ENCODE measurements at regions not wholly inside any gene's neighbourhood (a gene's known extent, or its start where the extent isn't known, plus 50 kb on each side); places are given as distances from the start of the nearest gene placed in this dataset.
"Not testable (repeated sequence)": the region's sequence is repeated elsewhere in the genome, so short reads cannot be mapped to it uniquely, and the experiment has no call there.

DNA sequence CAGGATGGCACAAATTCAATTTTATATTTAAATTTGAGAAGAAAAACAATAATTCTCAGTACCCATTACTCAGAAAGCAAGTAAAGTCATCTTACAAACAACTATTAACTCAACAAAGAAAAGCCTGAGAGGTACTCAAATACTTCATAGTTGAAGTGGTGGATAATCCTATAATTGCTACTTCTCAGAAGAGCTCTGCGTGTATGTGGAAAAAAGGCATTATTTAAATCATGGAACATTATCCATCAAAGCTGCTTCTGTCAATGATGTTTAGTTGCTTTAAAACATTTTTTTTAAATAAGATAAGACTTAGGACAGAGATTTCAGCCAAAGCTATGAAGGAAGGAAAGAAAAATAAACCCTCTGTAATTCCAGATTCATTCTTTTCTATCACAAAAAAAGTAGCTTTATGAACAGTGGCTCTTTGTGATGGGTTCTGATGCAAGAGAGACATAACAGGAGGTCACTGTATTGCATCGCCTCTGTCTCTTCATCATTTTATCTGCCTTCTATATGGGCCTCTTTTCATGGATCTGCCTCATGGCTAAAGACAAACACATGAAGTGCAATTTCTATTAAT is 367.9 kb upstream of the SLC35B3 start:
- TF ChIP-seq, protein P1, sequence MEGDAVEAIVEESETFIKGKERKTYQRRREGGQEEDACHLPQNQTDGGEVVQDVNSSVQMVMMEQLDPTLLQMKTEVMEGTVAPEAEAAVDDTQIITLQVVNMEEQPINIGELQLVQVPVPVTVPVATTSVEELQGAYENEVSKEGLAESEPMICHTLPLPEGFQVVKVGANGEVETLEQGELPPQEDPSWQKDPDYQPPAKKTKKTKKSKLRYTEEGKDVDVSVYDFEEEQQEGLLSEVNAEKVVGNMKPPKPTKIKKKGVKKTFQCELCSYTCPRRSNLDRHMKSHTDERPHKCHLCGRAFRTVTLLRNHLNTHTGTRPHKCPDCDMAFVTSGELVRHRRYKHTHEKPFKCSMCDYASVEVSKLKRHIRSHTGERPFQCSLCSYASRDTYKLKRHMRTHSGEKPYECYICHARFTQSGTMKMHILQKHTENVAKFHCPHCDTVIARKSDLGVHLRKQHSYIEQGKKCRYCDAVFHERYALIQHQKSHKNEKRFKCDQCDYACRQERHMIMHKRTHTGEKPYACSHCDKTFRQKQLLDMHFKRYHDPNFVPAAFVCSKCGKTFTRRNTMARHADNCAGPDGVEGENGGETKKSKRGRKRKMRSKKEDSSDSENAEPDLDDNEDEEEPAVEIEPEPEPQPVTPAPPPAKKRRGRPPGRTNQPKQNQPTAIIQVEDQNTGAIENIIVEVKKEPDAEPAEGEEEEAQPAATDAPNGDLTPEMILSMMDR (IDR thresholded peaks at IDR 0.05; ENCODE audit: low read depth, low read length), result no peak
- no peak overlapping the region for H3K27ac ChIP-seq (ENCODE audit: low read depth, low read length)
- CTCF ChIA-PET, result no interaction called here
- no peak overlapping the region for H3K4me3 ChIP-seq (ENCODE audit: low read depth, low read length)
- no peaks in the 10 kb centered on the region for H3K27me3 ChIP-seq (ENCODE audit: control insufficient read depth, insufficient read depth, low read length)
- POLR2A ChIA-PET, result no interaction called here
- DNase-seq (ENCODE audit: low read depth, low spot score), result no peak
- H3K9me3 ChIP-seq (ENCODE audit: control insufficient read depth, insufficient read depth, low read length), result peaks cover 9% of the 10 kb centered on the region

DNA sequence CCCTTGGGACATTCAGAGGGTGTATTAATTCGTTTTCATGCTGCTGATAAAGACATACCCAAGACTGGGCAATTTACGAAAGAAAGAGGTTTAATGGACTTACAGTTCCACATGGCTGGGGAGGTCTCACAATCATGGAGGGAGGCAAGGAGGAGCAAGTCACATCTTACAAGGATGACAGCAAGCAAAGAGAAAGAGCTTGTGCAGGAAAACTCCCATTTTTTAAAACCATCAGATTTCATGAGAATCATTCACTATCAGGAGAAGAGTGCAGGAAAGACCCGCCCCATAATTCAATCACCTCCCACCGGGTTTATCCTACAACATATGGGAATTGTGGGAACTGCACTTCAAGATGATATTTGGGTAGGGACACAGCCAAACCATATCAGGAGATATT is 367.1 kb upstream of the SLC35B3 start:
- POLR2A ChIA-PET; DNase-seq (ENCODE audit: low read depth, low spot score): not testable (repeated sequence)

GRCh38 chr6:8794420-8794819 is 359.1 kb upstream of the SLC35B3 start:
- TF ChIP-seq, protein P1 (IDR thresholded peaks at IDR 0.05; ENCODE audit: low read depth, low read length), result no peak
- ChIA-PET CTCF (no interaction called here), POLR2A (no interaction called here)
- no peak for DNase-seq (ENCODE audit: low read depth, low spot score)
- Histone ChIP-seq H3K27ac (ENCODE audit: low read depth, low read length) (no peak overlapping the region), H3K27me3 (ENCODE audit: control insufficient read depth, insufficient read depth, low read length) (no peaks in the 10 kb centered on the region), H3K9me3 (ENCODE audit: control insufficient read depth, insufficient read depth, low read length) (peaks cover 15% of the 10 kb centered on the region; the same call in 1 of the 2 replicates), H3K4me3 (ENCODE audit: low read depth, low read length) (no peak overlapping the region)

More for the DNA sequence above, 367.1 kb upstream of the SLC35B3 start:
- H3K4me3 ChIP-seq (ENCODE audit: low read depth, low read length); CTCF ChIA-PET; H3K27me3 ChIP-seq (ENCODE audit: control insufficient read depth, insufficient read depth, low read length); H3K9me3 ChIP-seq (ENCODE audit: control insufficient read depth, insufficient read depth, low read length); H3K27ac ChIP-seq (ENCODE audit: low read depth, low read length): not testable (repeated sequence)

GRCh38 chr6:8789878-8790277 is 354.5 kb upstream of the SLC35B3 start:
- DNase-seq (ENCODE audit: low read depth, low spot score), result no peak
- ChIA-PET POLR2A (no interaction called here), CTCF (no interaction called here)
- H3K9me3 ChIP-seq (ENCODE audit: control insufficient read depth, insufficient read depth, low read length), result peaks cover 16% of the 10 kb centered on the region; the same call in 1 of the 2 replicates
- no peaks in the 10 kb centered on the region for H3K27me3 ChIP-seq (ENCODE audit: control insufficient read depth, insufficient read depth, low read length)
- no peak overlapping the region for H3K27ac ChIP-seq (ENCODE audit: low read depth, low read length)
- TF ChIP-seq, protein P1 (IDR thresholded peaks at IDR 0.05; ENCODE audit: low read depth, low read length), result no peak
- H3K4me3 ChIP-seq (ENCODE audit: low read depth, low read length), result no peak overlapping the region

- peaks cover 12% of the 10 kb centered on the region; the same call in 1 of the 2 replicates for H3K9me3 ChIP-seq (ENCODE audit: control insufficient read depth, insufficient read depth, low read length)
- ChIA-PET CTCF (no interaction called here), POLR2A (no interaction called here)
- H3K4me3 ChIP-seq (ENCODE audit: low read depth, low read length), result no peak overlapping the region
- no peak overlapping the region for H3K27ac ChIP-seq (ENCODE audit: low read depth, low read length)
- DNase-seq (ENCODE audit: low read depth, low spot score), result no peak
- TF ChIP-seq, protein P1 (IDR thresholded peaks at IDR 0.05; ENCODE audit: low read depth, low read length), result no peak
- no peaks in the 10 kb centered on the region for H3K27me3 ChIP-seq (ENCODE audit: control insufficient read depth, insufficient read depth, low read length)
Observed at GRCh38 chr6:8785223-8785622, 349.9 kb upstream of the SLC35B3 start.
